B cell (primary cell): ENCODE measurements at regions not wholly inside any gene's neighbourhood (a gene's known extent, or its start where the extent isn't known, plus 50 kb on each side); places are given as distances from the start of the nearest gene placed in this dataset.

Experiments used
- ATAC-seq: fragments of 200-7000 bp; cut with Tn5 transposase; one replicate; pipeline ENCODE4 v1.10.0; 2021; ENCODE audit warnings: low read depth, mild to moderate bottlenecking, moderate number of reproducible peaks, moderate library complexity
- CTCF ChIA-PET: fragments of 350-600 bp; sonication (Branson Sonifier 250); formaldehyde crosslinking; loops from one replicate; lab custom pipeline; 2021; ENCODE audit warnings: antibody characterized with exemption, inconsistent platforms; lab: Charles Lee
- POLR2A ChIA-PET: fragments of 350-600 bp; sonication (Branson Sonifier 250); formaldehyde crosslinking; loops from one replicate; lab custom pipeline; 2021; ENCODE audit warnings: antibody characterized with exemption; lab: Charles Lee
- DNase-seq: peaks from one replicate; pipeline ENCODE4 v3.0.0; 2013
- H2AFZ ChIP-seq: 2 replicates; pipeline ENCODE4 v1.6.1; 2012; ENCODE audit warnings: mild to moderate bottlenecking, low read depth, low read length; ENCODE audit not compliant: insufficient read depth, poor library complexity, severe bottlenecking
- H3K27ac ChIP-seq, 2 donors: 1 replicate in 1 of 2; 2 replicates in 1 of 2; pipeline ENCODE4 v1.5.1; 2012 to 2013; ENCODE audit warnings: low read length in 2 of 2, mild to moderate bottlenecking in 2 of 2, moderate library complexity in 1 of 2
- H3K27me3 ChIP-seq, 4 experiments: fragments of 200-600 bp in 1 of 4; sonication (generic) in 1 of 4; replicated peaks in 1 of 4; 1 replicate in 2 of 4; 2 replicates in 2 of 4; pipeline versions ENCODE4 v1.6.1 to v1.7.0; 2013 to 2016; ENCODE audit warnings: low read length in 3 of 4, mild to moderate bottlenecking in 2 of 4, mixed read lengths in 1 of 4, moderate library complexity in 1 of 4; ENCODE audit not compliant: insufficient read depth in 4 of 4, control insufficient read depth in 3 of 4; ENCODE audit errors: control extremely low read depth in 1 of 4
- H3K36me3 ChIP-seq, 2 experiments: replicated peaks in 1 of 2; 1 replicate in 1 of 2; 2 replicates in 1 of 2; pipeline versions ENCODE4 v1.6.1 to v1.7.1; 2013; ENCODE audit warnings: low read length in 1 of 2; ENCODE audit not compliant: insufficient read depth in 2 of 2, control insufficient read depth in 1 of 2; ENCODE audit errors: control extremely low read depth in 1 of 2, extremely low read depth in 1 of 2
- H3K4me1 ChIP-seq, 2 donors: fragments of 200-600 bp in 1 of 2; sonication (generic) in 1 of 2; 1 replicate in 1 of 2; 2 replicates in 1 of 2; pipeline versions ENCODE4 v1.5.1 to v1.6.1; 2013 to 2017; ENCODE audit warnings: low read length in 2 of 2; ENCODE audit not compliant: control insufficient read depth in 2 of 2, insufficient read depth in 2 of 2
- H3K4me2 ChIP-seq: replicated peaks from 2 replicates; pipeline ENCODE3; 2012; ENCODE audit warnings: mild to moderate bottlenecking, low read depth, low read length; ENCODE audit not compliant: poor library complexity, severe bottlenecking
- H3K4me3 ChIP-seq, 5 experiments: fragments of 200-600 bp in 1 of 5; sonication (generic) in 1 of 5; 1 replicate in 3 of 5; 2 replicates in 2 of 5; pipeline versions ENCODE4 v1.5.1 to v1.7.0; 2011 to 2016; ENCODE audit warnings: low read length in 4 of 5, mild to moderate bottlenecking in 4 of 5, low read depth in 2 of 5, control low read depth in 1 of 5, moderate library complexity in 1 of 5; ENCODE audit not compliant: insufficient read depth in 1 of 5; ENCODE audit errors: control extremely low read depth in 1 of 5, extremely low read depth in 1 of 5
- H3K79me2 ChIP-seq: fragments of 200-600 bp; sonication (generic); one replicate; pipeline ENCODE4 v1.6.0; 2016; ENCODE audit warnings: low read length; ENCODE audit not compliant: control insufficient read depth, insufficient read depth
- H3K9ac ChIP-seq: fragments of 200-600 bp; sonication (generic); 2 replicates; pipeline ENCODE4 v1.6.1; 2017; ENCODE audit warnings: mild to moderate bottlenecking, low read length, moderate library complexity
- H3K9me3 ChIP-seq, 3 donors: one replicate each; pipeline versions ENCODE4 v1.6.1 to v1.7.1; 2013; ENCODE audit warnings: low read length in 2 of 3; ENCODE audit not compliant: control insufficient read depth in 2 of 3, insufficient read depth in 1 of 3; ENCODE audit errors: control extremely low read depth in 1 of 3
- H4K20me1 ChIP-seq: 2 replicates; pipeline ENCODE4 v1.6.0; 2012; ENCODE audit warnings: mild to moderate bottlenecking, low read length; ENCODE audit not compliant: insufficient read depth, control insufficient read depth, poor library complexity, severe bottlenecking
- H3K27ac Mint-ChIP-seq: one replicate; pipeline ENCODE4 v1.8.0; 2021; ENCODE audit warnings: mixed read lengths
- H3K27me3 Mint-ChIP-seq: one replicate; pipeline ENCODE4 v1.8.0; 2021; ENCODE audit warnings: mixed read lengths
- H3K4me1 Mint-ChIP-seq: one replicate; pipeline ENCODE4 v1.8.0; 2021; ENCODE audit warnings: mixed read lengths
- H3K4me3 Mint-ChIP-seq: one replicate; pipeline ENCODE4 v1.8.0; 2021; ENCODE audit warnings: mixed read lengths
- H3K9me3 Mint-ChIP-seq: one replicate; pipeline ENCODE4 v1.8.0; 2022; ENCODE audit warnings: mixed read lengths; ENCODE audit not compliant: insufficient read depth
- CTCF ChIP-seq: fragments of 200-600 bp; IDR thresholded peaks from one replicate; pipeline ENCODE4 v1.8.0; 2022; ENCODE audit warnings: antibody characterized with exemption, mild to moderate bottlenecking
- EZH2 ChIP-seq: IDR thresholded peaks from 2 replicates; pipeline ENCODE4 v1.6.1; 2012; ENCODE audit warnings: borderline replicate concordance, low read depth, mild to moderate bottlenecking, moderate library complexity, low read length; ENCODE audit not compliant: insufficient read depth, poor library complexity, severe bottlenecking
- WGBS: methylation state at CpG from one replicate; pipeline ENCODE4 v1.1.5; 2013; ENCODE audit warnings: missing lambda C conversion rate; ENCODE audit not compliant: insufficient coverage; 5-methylcytosine and 5-hydroxymethylcytosine counted together
- intact Hi-C: fragments of 100-400 bp; cut with micrococcal nuclease; formaldehyde crosslinking; loops from one replicate; pipeline ENCODE4 v1.10.0; 2022

- no peak overlapping the region for H3K4me3 Mint-ChIP-seq
- Histone ChIP-seq H3K4me2 (no peak overlapping the region), H3K36me3 (no peaks in the 10 kb centered on the region), H3K4me1 (no peaks in the 10 kb centered on the region), H2AFZ (no peak overlapping the region), H3K9ac (no peak overlapping the region), H3K9me3 (peaks cover 0 to 2% (median 0%) of the 10 kb centered on the region in 3 donors), H3K79me2 (no peaks in the 10 kb centered on the region), H4K20me1 (no peaks in the 10 kb centered on the region), H3K27ac (no peak overlapping the region), H3K27me3 (no peaks in the 10 kb centered on the region), H3K4me3 (no peak overlapping the region)
- no peaks in the 10 kb centered on the region for H3K4me1 Mint-ChIP-seq
- TF ChIP-seq EZH2 (no peak), CTCF (no peak)
- H3K27me3 Mint-ChIP-seq: no peaks in the 10 kb centered on the region
- ChIA-PET CTCF (no interaction called here), POLR2A (no interaction called here)
- WGBS: 0% methylated on average over 1 of the region's 3 CpGs
- intact Hi-C loops: no loop called here
- peaks cover 2% of the 10 kb centered on the region for H3K9me3 Mint-ChIP-seq
- no peak overlapping the region for H3K27ac Mint-ChIP-seq
- no peak for ATAC-seq
- DNase-seq: no peak
Measured at GRCh38 chr14:86513564-86513963, 983.6 kb downstream of the FLRT2 start.

- H3K4me2 ChIP-seq: no peak overlapping the region
- intact Hi-C loops: no loop called here
- no peak overlapping the region for H3K4me3 ChIP-seq
- no peak overlapping the region for H3K27ac ChIP-seq
- no peak overlapping the region for H2AFZ ChIP-seq
- H3K27me3 Mint-ChIP-seq: no peaks in the 10 kb centered on the region
- H3K4me1 ChIP-seq: no peaks in the 10 kb centered on the region
- H3K4me1 Mint-ChIP-seq: no peaks in the 10 kb centered on the region
- ATAC-seq (no peak), DNase-seq (no peak)
- no peak overlapping the region for H3K9ac ChIP-seq
- no peaks in the 10 kb centered on the region for H3K36me3 ChIP-seq
- H3K9me3 Mint-ChIP-seq: peaks cover 2% of the 10 kb centered on the region
- no peak for TF ChIP-seq CTCF
- no peak for TF ChIP-seq EZH2
- no peaks in the 10 kb centered on the region for H3K27me3 ChIP-seq
- ChIA-PET POLR2A (no interaction called here), CTCF (no interaction called here)
- no CpG with 5 or more reads among the region's 4 CpGs for WGBS
- H3K4me3 Mint-ChIP-seq: no peak overlapping the region
- H3K9me3 ChIP-seq: peaks cover 0 to 2% (median 0%) of the 10 kb centered on the region in 3 donors
- no peak overlapping the region for H3K27ac Mint-ChIP-seq
- no peaks in the 10 kb centered on the region for H4K20me1 ChIP-seq
- H3K79me2 ChIP-seq: no peaks in the 10 kb centered on the region
Measured at GRCh38 chr14:86513056-86513455, 983.1 kb downstream of the FLRT2 start.
